ENCODE measurements at regions not wholly inside any gene's neighbourhood (a gene's known extent, or its start where the extent isn't known, plus 50 kb on each side); places are given as distances from the start of the nearest gene placed in this dataset.

- TF ChIP-seq CTCF (IDR thresholded peaks at IDR 0.05; ENCODE audit: insufficient read depth, low read length), result no peak
- no peak for TF ChIP-seq GABPA (IDR thresholded peaks at IDR 0.05; ENCODE audit: low read depth)
- TF ChIP-seq REST (IDR thresholded peaks at IDR 0.05; ENCODE audit: insufficient replicate concordance, low read depth), result no peak
- no peak for TF ChIP-seq POLR2AphosphoS5 (IDR thresholded peaks at IDR 0.05; ENCODE audit: low read depth)
Measured at GRCh38 chr20:39246436-39246835, 284.3 kb downstream of the DHX35 start.
